ENCODE measurements at regions not wholly inside any gene's neighbourhood (a gene's known extent, or its start where the extent isn't known, plus 50 kb on each side); places are given as distances from the start of the nearest gene placed in this dataset.

GRCh38 chr2:16899958-16900357, 234.3 kb upstream of the CYRIA start:
- no peak overlapping the region for H3K4me2 ChIP-seq (ENCODE audit: low read depth, low read length, poor library complexity, severe bottlenecking)
- no peak for DNase-seq
- no peak overlapping the region for H3K9ac ChIP-seq (ENCODE audit: low read length)
- no peaks in the 10 kb centered on the region for H3K9me2 ChIP-seq (replicated peaks; ENCODE audit: insufficient read depth, low read length)
- no peaks in the 10 kb centered on the region for H3K9me3 ChIP-seq (ENCODE audit: low read length)
- no peaks in the 10 kb centered on the region for H3K36me3 ChIP-seq (ENCODE audit: insufficient read depth, low read length)
- no peak overlapping the region for H3K4me3 ChIP-seq (ENCODE audit: low read length)
- H3K27ac ChIP-seq (ENCODE audit: low read length): no peak overlapping the region
- no peak overlapping the region for H2AFZ ChIP-seq (ENCODE audit: low read length)
- H3K27me3 ChIP-seq (ENCODE audit: low read length): no peaks in the 10 kb centered on the region
- no peaks in the 10 kb centered on the region for H3K79me2 ChIP-seq (ENCODE audit: low read length)
- H4K20me1 ChIP-seq (ENCODE audit: insufficient read depth, low read depth, low read length): no peaks in the 10 kb centered on the region
- H3K4me1 ChIP-seq (ENCODE audit: low read length): no peaks in the 10 kb centered on the region

GRCh38 chr2:16890081-16890480, 224.4 kb upstream of the CYRIA start:
- H2AFZ ChIP-seq (ENCODE audit: low read length): no peak overlapping the region
- H3K79me2 ChIP-seq (ENCODE audit: low read length): no peaks in the 10 kb centered on the region
- no peak for DNase-seq

GRCh38 chr2:16885027-16885426, 219.4 kb upstream of the CYRIA start:
- no peaks in the 10 kb centered on the region for H3K27me3 ChIP-seq (ENCODE audit: low read length)

More at GRCh38 chr2:16890081-16890480, 224.4 kb upstream of the CYRIA start:
- H3K27me3 ChIP-seq (ENCODE audit: low read length): no peaks in the 10 kb centered on the region
- no peaks in the 10 kb centered on the region for H3K9me3 ChIP-seq (ENCODE audit: low read length)
- no peak overlapping the region for H3K9ac ChIP-seq (ENCODE audit: low read length)
- H3K27ac ChIP-seq (ENCODE audit: low read length): no peak overlapping the region
- no peaks in the 10 kb centered on the region for H3K4me1 ChIP-seq (ENCODE audit: low read length)
- H3K4me2 ChIP-seq (ENCODE audit: low read depth, low read length, poor library complexity, severe bottlenecking): no peak overlapping the region
- H3K36me3 ChIP-seq (ENCODE audit: insufficient read depth, low read length): no peaks in the 10 kb centered on the region
- no peak overlapping the region for H3K4me3 ChIP-seq (ENCODE audit: low read length)
- no peaks in the 10 kb centered on the region for H4K20me1 ChIP-seq (ENCODE audit: insufficient read depth, low read depth, low read length)
- no peaks in the 10 kb centered on the region for H3K9me2 ChIP-seq (replicated peaks; ENCODE audit: insufficient read depth, low read length)

GRCh38 chr2:16882706-16883105, 217.1 kb upstream of the CYRIA start:
- no peak overlapping the region for H2AFZ ChIP-seq (ENCODE audit: low read length)
- H3K79me2 ChIP-seq (ENCODE audit: low read length): no peaks in the 10 kb centered on the region
- no peak overlapping the region for H3K9ac ChIP-seq (ENCODE audit: low read length)
- H3K36me3 ChIP-seq (ENCODE audit: insufficient read depth, low read length): no peaks in the 10 kb centered on the region
- no peak overlapping the region for H3K4me2 ChIP-seq (ENCODE audit: low read depth, low read length, poor library complexity, severe bottlenecking)
- H3K9me2 ChIP-seq (replicated peaks; ENCODE audit: insufficient read depth, low read length): no peaks in the 10 kb centered on the region
- DNase-seq: no peak
- no peaks in the 10 kb centered on the region for H3K4me1 ChIP-seq (ENCODE audit: low read length)
- H3K4me3 ChIP-seq (ENCODE audit: low read length): no peak overlapping the region
- H3K27me3 ChIP-seq (ENCODE audit: low read length): no peaks in the 10 kb centered on the region
- no peaks in the 10 kb centered on the region for H3K9me3 ChIP-seq (ENCODE audit: low read length)
- no peak overlapping the region for H3K27ac ChIP-seq (ENCODE audit: low read length)
- H4K20me1 ChIP-seq (ENCODE audit: insufficient read depth, low read depth, low read length): no peaks in the 10 kb centered on the region

More at GRCh38 chr2:16885027-16885426, 219.4 kb upstream of the CYRIA start:
- Histone ChIP-seq H3K9ac (ENCODE audit: low read length) (no peak overlapping the region), H3K27ac (ENCODE audit: low read length) (no peak overlapping the region), H3K9me3 (ENCODE audit: low read length) (no peaks in the 10 kb centered on the region), H2AFZ (ENCODE audit: low read length) (no peak overlapping the region), H3K9me2 (replicated peaks; ENCODE audit: insufficient read depth, low read length) (no peaks in the 10 kb centered on the region), H3K4me3 (ENCODE audit: low read length) (no peak overlapping the region), H3K36me3 (ENCODE audit: insufficient read depth, low read length) (no peaks in the 10 kb centered on the region), H3K79me2 (ENCODE audit: low read length) (no peaks in the 10 kb centered on the region), H3K4me1 (ENCODE audit: low read length) (no peaks in the 10 kb centered on the region), H4K20me1 (ENCODE audit: insufficient read depth, low read depth, low read length) (no peaks in the 10 kb centered on the region), H3K4me2 (ENCODE audit: low read depth, low read length, poor library complexity, severe bottlenecking) (no peak overlapping the region)
- DNase-seq: no peak

- no peak overlapping the region for H3K4me3 ChIP-seq (ENCODE audit: low read length)
- no peaks in the 10 kb centered on the region for H3K9me3 ChIP-seq (ENCODE audit: low read length)
- H3K4me2 ChIP-seq (ENCODE audit: low read depth, low read length, poor library complexity, severe bottlenecking): no peak overlapping the region
- DNase-seq: no peak
- H4K20me1 ChIP-seq (ENCODE audit: insufficient read depth, low read depth, low read length): no peaks in the 10 kb centered on the region
- H3K27me3 ChIP-seq (ENCODE audit: low read length): no peaks in the 10 kb centered on the region
- H3K9ac ChIP-seq (ENCODE audit: low read length): no peak overlapping the region
- H2AFZ ChIP-seq (ENCODE audit: low read length): no peak overlapping the region
- H3K27ac ChIP-seq (ENCODE audit: low read length): no peak overlapping the region
- no peaks in the 10 kb centered on the region for H3K9me2 ChIP-seq (replicated peaks; ENCODE audit: insufficient read depth, low read length)
- H3K79me2 ChIP-seq (ENCODE audit: low read length): no peaks in the 10 kb centered on the region
- H3K4me1 ChIP-seq (ENCODE audit: low read length): no peaks in the 10 kb centered on the region
- no peaks in the 10 kb centered on the region for H3K36me3 ChIP-seq (ENCODE audit: insufficient read depth, low read length)
Observed at GRCh38 chr2:16881122-16881521, 215.5 kb upstream of the CYRIA start.

GRCh38 chr2:16871411-16871810, 205.8 kb upstream of the CYRIA start:
- Histone ChIP-seq H3K79me2 (ENCODE audit: low read length) (no peaks in the 10 kb centered on the region), H3K27me3 (ENCODE audit: low read length) (no peaks in the 10 kb centered on the region), H3K27ac (ENCODE audit: low read length) (no peak overlapping the region), H3K36me3 (ENCODE audit: insufficient read depth, low read length) (no peaks in the 10 kb centered on the region), H3K4me2 (ENCODE audit: low read depth, low read length, poor library complexity, severe bottlenecking) (no peak overlapping the region), H3K9ac (ENCODE audit: low read length) (no peak overlapping the region), H2AFZ (ENCODE audit: low read length) (no peak overlapping the region), H3K4me1 (ENCODE audit: low read length) (no peaks in the 10 kb centered on the region), H4K20me1 (ENCODE audit: insufficient read depth, low read depth, low read length) (no peaks in the 10 kb centered on the region), H3K4me3 (ENCODE audit: low read length) (no peak overlapping the region), H3K9me3 (ENCODE audit: low read length) (no peaks in the 10 kb centered on the region), H3K9me2 (replicated peaks; ENCODE audit: insufficient read depth, low read length) (no peaks in the 10 kb centered on the region)
- DNase-seq: no peak

GRCh38 chr2:16870491-16871076, 204.9 kb upstream of the CYRIA start:
- Histone ChIP-seq H3K27me3 (ENCODE audit: low read length) (no peaks in the 10 kb centered on the region), H4K20me1 (ENCODE audit: insufficient read depth, low read depth, low read length) (no peaks in the 10 kb centered on the region), H3K9me2 (replicated peaks; ENCODE audit: insufficient read depth, low read length) (no peaks in the 10 kb centered on the region), H2AFZ (ENCODE audit: low read length) (no peak overlapping the region), H3K4me2 (ENCODE audit: low read depth, low read length, poor library complexity, severe bottlenecking) (no peak overlapping the region), H3K36me3 (ENCODE audit: insufficient read depth, low read length) (no peaks in the 10 kb centered on the region), H3K9ac (ENCODE audit: low read length) (no peak overlapping the region), H3K4me3 (ENCODE audit: low read length) (no peak overlapping the region), H3K79me2 (ENCODE audit: low read length) (no peaks in the 10 kb centered on the region), H3K9me3 (ENCODE audit: low read length) (no peaks in the 10 kb centered on the region), H3K27ac (ENCODE audit: low read length) (no peak overlapping the region), H3K4me1 (ENCODE audit: low read length) (no peaks in the 10 kb centered on the region)
- DNase-seq: no peak

GRCh38 chr2:16869711-16870110, 204.1 kb upstream of the CYRIA start:
- Histone ChIP-seq H4K20me1 (ENCODE audit: insufficient read depth, low read depth, low read length) (no peaks in the 10 kb centered on the region), H3K27me3 (ENCODE audit: low read length) (no peaks in the 10 kb centered on the region), H3K9me3 (ENCODE audit: low read length) (no peaks in the 10 kb centered on the region), H3K9me2 (replicated peaks; ENCODE audit: insufficient read depth, low read length) (no peaks in the 10 kb centered on the region), H3K4me3 (ENCODE audit: low read length) (no peak overlapping the region), H3K79me2 (ENCODE audit: low read length) (no peaks in the 10 kb centered on the region), H3K9ac (ENCODE audit: low read length) (no peak overlapping the region), H2AFZ (ENCODE audit: low read length) (no peak overlapping the region), H3K27ac (ENCODE audit: low read length) (no peak overlapping the region), H3K36me3 (ENCODE audit: insufficient read depth, low read length) (no peaks in the 10 kb centered on the region), H3K4me2 (ENCODE audit: low read depth, low read length, poor library complexity, severe bottlenecking) (no peak overlapping the region), H3K4me1 (ENCODE audit: low read length) (no peaks in the 10 kb centered on the region)
- DNase-seq: no peak

- Histone ChIP-seq H3K4me2 (ENCODE audit: low read depth, low read length, poor library complexity, severe bottlenecking) (no peak overlapping the region), H3K36me3 (ENCODE audit: insufficient read depth, low read length) (no peaks in the 10 kb centered on the region), H3K4me3 (ENCODE audit: low read length) (no peak overlapping the region), H3K27me3 (ENCODE audit: low read length) (no peaks in the 10 kb centered on the region), H3K27ac (ENCODE audit: low read length) (no peak overlapping the region), H3K9me3 (ENCODE audit: low read length) (no peaks in the 10 kb centered on the region), H3K9ac (ENCODE audit: low read length) (no peak overlapping the region), H4K20me1 (ENCODE audit: insufficient read depth, low read depth, low read length) (no peaks in the 10 kb centered on the region), H3K9me2 (replicated peaks; ENCODE audit: insufficient read depth, low read length) (no peaks in the 10 kb centered on the region), H2AFZ (ENCODE audit: low read length) (no peak overlapping the region), H3K79me2 (ENCODE audit: low read length) (no peaks in the 10 kb centered on the region), H3K4me1 (ENCODE audit: low read length) (peaks cover 7% of the 10 kb centered on the region)
- no peak for DNase-seq
Observed at GRCh38 chr2:16862471-16862870, 196.8 kb upstream of the CYRIA start.
